Neural cell (in vitro differentiated cells): ENCODE measurements at regions not wholly inside any gene's neighbourhood (a gene's known extent, or its start where the extent isn't known, plus 50 kb on each side); places are given as distances from the start of the nearest gene placed in this dataset.

Experiments
- H2AFZ ChIP-seq: fragments of 200-600, 300-800 bp; sonication (generic), shearing (Covaris generic); 2 replicates; pipeline ENCODE4 v1.6.0; 2014; ENCODE audit warnings: low read depth, mild to moderate bottlenecking, antibody characterized with exemption, low read length, moderate library complexity
- H3F3A ChIP-seq: fragments of 200-600 bp; shearing (Covaris generic); 2 replicates; pipeline ENCODE4 v1.6.1; 2016; ENCODE audit warnings: mild to moderate bottlenecking, moderate library complexity, mixed read lengths, antibody characterized with exemption, low read length; ENCODE audit not compliant: insufficient read depth, poor library complexity, severe bottlenecking
- H3K27ac ChIP-seq: fragments of 200-600, 300-800 bp; sonication (generic), shearing (Covaris generic); 2 replicates; pipeline ENCODE4 v1.5.1; 2014; ENCODE audit warnings: mild to moderate bottlenecking, low read length, moderate library complexity
- H3K27me3 ChIP-seq: fragments of 300-800, 200-600 bp; sonication (generic), shearing (Covaris generic); 2 replicates; pipeline ENCODE4 v1.6.0; 2014; ENCODE audit warnings: mild to moderate bottlenecking, low read depth, low read length, moderate library complexity; ENCODE audit not compliant: insufficient read depth
- H3K36me3 ChIP-seq: fragments of 300-800, 200-600 bp; sonication (generic), shearing (Covaris generic); 2 replicates; pipeline ENCODE4 v1.5.1; 2014; ENCODE audit warnings: mild to moderate bottlenecking, antibody characterized with exemption, low read length, moderate library complexity; ENCODE audit not compliant: insufficient read depth
- H3K4me2 ChIP-seq: fragments of 300-800, 200-600 bp; sonication (generic), shearing (Covaris generic); 2 replicates; pipeline ENCODE4 v1.6.0; 2014; ENCODE audit warnings: mild to moderate bottlenecking, low read length
- H3K4me3 ChIP-seq: fragments of 300-800, 200-600 bp; sonication (generic), shearing (Covaris generic); 2 replicates; pipeline ENCODE4 v1.5.1; 2014; ENCODE audit warnings: mild to moderate bottlenecking, low read length, moderate library complexity
- H3K79me2 ChIP-seq: fragments of 200-600 bp; shearing (Covaris generic); replicated peaks from 2 replicates; pipeline ENCODE4 v1.6.0; 2014; ENCODE audit warnings: mild to moderate bottlenecking, low read length, moderate library complexity; ENCODE audit not compliant: insufficient read depth
- H3K9ac ChIP-seq: fragments of 300-800, 200-600 bp; sonication (generic), shearing (Covaris generic); 2 replicates; pipeline ENCODE4 v1.6.1; 2016; ENCODE audit warnings: mild to moderate bottlenecking, low read length, mixed read lengths
- H3K9me2 ChIP-seq: fragments of 200-600 bp; shearing (Covaris generic); 2 replicates; pipeline ENCODE4 v1.6.1; 2016; ENCODE audit warnings: mild to moderate bottlenecking, low read length, mixed read lengths; ENCODE audit not compliant: insufficient read depth
- H3K9me3 ChIP-seq: fragments of 200-600, 300-800 bp; sonication (generic), shearing (Covaris generic); 2 replicates; pipeline ENCODE4 v1.6.1; 2016; ENCODE audit warnings: mild to moderate bottlenecking, mixed run types, low read length, moderate library complexity, mixed read lengths
- H4K20me1 ChIP-seq: fragments of 200-600 bp; shearing (Covaris generic); 2 replicates; pipeline ENCODE4 v1.6.1; 2016; ENCODE audit warnings: mild to moderate bottlenecking, mixed run types; ENCODE audit not compliant: insufficient read depth
- CTCF ChIP-seq: fragments of 450-650 bp; IDR thresholded peaks from 2 replicates; pipeline ENCODE4 v1.5.1; 2014; ENCODE audit warnings: antibody characterized with exemption, mild to moderate bottlenecking, moderate library complexity; ENCODE audit not compliant: poor library complexity, severe bottlenecking
- EP300 ChIP-seq: fragments of 450-650 bp; conservative IDR thresholded peaks from 2 replicates; pipeline ENCODE4 v1.6.1; 2014; ENCODE audit warnings: antibody characterized with exemption, mild to moderate bottlenecking, moderate library complexity; ENCODE audit not compliant: poor library complexity, severe bottlenecking
- EZH2 ChIP-seq: fragments of 200-600, 300-800 bp; shearing (Covaris generic), sonication (generic); IDR thresholded peaks from 2 replicates; pipeline ENCODE4 v1.6.1; 2014; ENCODE audit warnings: antibody characterized with exemption, low read length, borderline replicate concordance, mild to moderate bottlenecking; ENCODE audit not compliant: insufficient read depth, poor library complexity, severe bottlenecking
- MXI1 ChIP-seq: fragments of 450-650 bp; conservative IDR thresholded peaks from 2 replicates; pipeline ENCODE4 v1.6.1; 2014; ENCODE audit warnings: antibody characterized with exemption, mild to moderate bottlenecking; ENCODE audit not compliant: poor library complexity, severe bottlenecking
- POLR2AphosphoS5 ChIP-seq: IDR thresholded peaks from 2 replicates; pipeline ENCODE4 v1.6.1; 2012
- RAD21 ChIP-seq: fragments of 450-650 bp; conservative IDR thresholded peaks from 2 replicates; pipeline ENCODE4 v1.6.1; 2014; ENCODE audit warnings: antibody characterized with exemption, mild to moderate bottlenecking, moderate library complexity
- SMC3 ChIP-seq: fragments of 450-650 bp; conservative IDR thresholded peaks from 2 replicates; pipeline ENCODE4 v1.6.1; 2014; ENCODE audit warnings: antibody characterized with exemption, mild to moderate bottlenecking, moderate library complexity; ENCODE audit not compliant: poor library complexity
- TAF1 ChIP-seq: IDR thresholded peaks from 2 replicates; pipeline ENCODE4 v1.6.1; 2012; ENCODE audit warnings: low read depth
- TF ChIP-seq, protein P1 (sequence below): IDR thresholded peaks from 2 replicates; pipeline ENCODE4 v1.6.1; 2012; ENCODE audit warnings: borderline replicate concordance

GRCh38 chr2:144208924-144209323 lies 311.0 kb downstream of the ZEB2 start:
- H3K9me3 ChIP-seq: no peaks in the 10 kb centered on the region
- no peaks in the 10 kb centered on the region for H3K9me2 ChIP-seq
- no peak overlapping the region for H3K4me2 ChIP-seq
- TF ChIP-seq EP300: no peak
- no peak for TF ChIP-seq POLR2AphosphoS5
- TF ChIP-seq CTCF: no peak
- no peak for TF ChIP-seq RAD21
- TF ChIP-seq, protein P1, sequence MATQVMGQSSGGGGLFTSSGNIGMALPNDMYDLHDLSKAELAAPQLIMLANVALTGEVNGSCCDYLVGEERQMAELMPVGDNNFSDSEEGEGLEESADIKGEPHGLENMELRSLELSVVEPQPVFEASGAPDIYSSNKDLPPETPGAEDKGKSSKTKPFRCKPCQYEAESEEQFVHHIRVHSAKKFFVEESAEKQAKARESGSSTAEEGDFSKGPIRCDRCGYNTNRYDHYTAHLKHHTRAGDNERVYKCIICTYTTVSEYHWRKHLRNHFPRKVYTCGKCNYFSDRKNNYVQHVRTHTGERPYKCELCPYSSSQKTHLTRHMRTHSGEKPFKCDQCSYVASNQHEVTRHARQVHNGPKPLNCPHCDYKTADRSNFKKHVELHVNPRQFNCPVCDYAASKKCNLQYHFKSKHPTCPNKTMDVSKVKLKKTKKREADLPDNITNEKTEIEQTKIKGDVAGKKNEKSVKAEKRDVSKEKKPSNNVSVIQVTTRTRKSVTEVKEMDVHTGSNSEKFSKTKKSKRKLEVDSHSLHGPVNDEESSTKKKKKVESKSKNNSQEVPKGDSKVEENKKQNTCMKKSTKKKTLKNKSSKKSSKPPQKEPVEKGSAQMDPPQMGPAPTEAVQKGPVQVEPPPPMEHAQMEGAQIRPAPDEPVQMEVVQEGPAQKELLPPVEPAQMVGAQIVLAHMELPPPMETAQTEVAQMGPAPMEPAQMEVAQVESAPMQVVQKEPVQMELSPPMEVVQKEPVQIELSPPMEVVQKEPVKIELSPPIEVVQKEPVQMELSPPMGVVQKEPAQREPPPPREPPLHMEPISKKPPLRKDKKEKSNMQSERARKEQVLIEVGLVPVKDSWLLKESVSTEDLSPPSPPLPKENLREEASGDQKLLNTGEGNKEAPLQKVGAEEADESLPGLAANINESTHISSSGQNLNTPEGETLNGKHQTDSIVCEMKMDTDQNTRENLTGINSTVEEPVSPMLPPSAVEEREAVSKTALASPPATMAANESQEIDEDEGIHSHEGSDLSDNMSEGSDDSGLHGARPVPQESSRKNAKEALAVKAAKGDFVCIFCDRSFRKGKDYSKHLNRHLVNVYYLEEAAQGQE: no peak
- TF ChIP-seq TAF1: no peak
- no peak for TF ChIP-seq SMC3
- no peak for TF ChIP-seq EZH2
- no peak overlapping the region for H3K9ac ChIP-seq
- H4K20me1 ChIP-seq: no peaks in the 10 kb centered on the region
- H3K4me3 ChIP-seq: no peak overlapping the region
- H2AFZ ChIP-seq: no peak overlapping the region
- H3F3A ChIP-seq: no peaks in the 10 kb centered on the region
- no peaks in the 10 kb centered on the region for H3K27me3 ChIP-seq
- no peaks in the 10 kb centered on the region for H3K79me2 ChIP-seq
- no peak overlapping the region for H3K27ac ChIP-seq
- no peaks in the 10 kb centered on the region for H3K36me3 ChIP-seq

DNA sequence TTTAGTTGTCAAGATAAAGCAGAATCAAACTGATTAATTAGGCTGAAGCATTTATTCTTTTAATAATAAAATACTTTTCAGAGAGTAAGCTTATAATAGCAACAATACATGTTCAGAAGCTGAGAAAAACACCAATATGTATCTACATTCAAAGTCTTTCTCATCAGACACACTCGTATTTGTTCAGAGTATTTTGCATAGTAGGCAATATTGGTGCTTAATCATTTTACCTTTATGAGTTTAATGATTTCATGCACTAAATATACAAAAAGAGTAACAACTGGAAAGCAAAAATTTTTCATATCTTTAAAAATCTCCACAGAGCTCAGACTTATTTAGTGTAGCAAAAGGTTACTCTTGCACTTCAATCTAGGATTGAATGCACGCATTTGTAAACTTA lies 313.9 kb downstream of the ZEB2 start:
- Histone ChIP-seq H3K9ac (no peak overlapping the region), H3F3A (no peaks in the 10 kb centered on the region), H3K79me2 (no peaks in the 10 kb centered on the region), H3K9me2 (no peaks in the 10 kb centered on the region), H3K27me3 (no peaks in the 10 kb centered on the region), H3K27ac (no peak overlapping the region), H3K4me2 (no peak overlapping the region), H2AFZ (no peak overlapping the region), H3K36me3 (no peaks in the 10 kb centered on the region), H3K4me3 (no peak overlapping the region), H4K20me1 (no peaks in the 10 kb centered on the region), H3K9me3 (no peaks in the 10 kb centered on the region)
- TF ChIP-seq POLR2AphosphoS5: no peak
- no peak for TF ChIP-seq CTCF
- no peak for TF ChIP-seq SMC3
- TF ChIP-seq MXI1: no peak
- TF ChIP-seq EP300: no peak
- no peak for TF ChIP-seq EZH2
- TF ChIP-seq, protein P1: no peak
- TF ChIP-seq TAF1: no peak
- no peak for TF ChIP-seq RAD21
